Peyer's patch (tissue), 4 donors: ENCODE measurements at regions not wholly inside any gene's neighbourhood (a gene's known extent, or its start where the extent isn't known, plus 50 kb on each side); places are given as distances from the start of the nearest gene placed in this dataset.
"Not testable (repeated sequence)": the region's sequence is repeated elsewhere in the genome, so short reads cannot be mapped to it uniquely, and the experiment has no call there.

Source experiments
- POLR2A ChIP-seq, 2 donors: fragments of 450-650 bp; IDR thresholded peaks; one replicate each; pipeline ENCODE4 v1.5.1; 2017; ENCODE audit warnings: antibody characterized with exemption in 2 of 2, mild to moderate bottlenecking in 2 of 2, moderate library complexity in 2 of 2
- TF ChIP-seq, protein P1 (sequence below), 6 experiments: fragments of 450-650 bp in 4 of 6; fragments of 200-600 bp in 2 of 6; sonication (generic) in 1 of 6; IDR thresholded peaks; one replicate each; pipeline ENCODE4 v1.5.1; 2017 to 2019; ENCODE audit warnings: antibody characterized with exemption in 6 of 6, mild to moderate bottlenecking in 3 of 6, moderate library complexity in 1 of 6

DNA sequence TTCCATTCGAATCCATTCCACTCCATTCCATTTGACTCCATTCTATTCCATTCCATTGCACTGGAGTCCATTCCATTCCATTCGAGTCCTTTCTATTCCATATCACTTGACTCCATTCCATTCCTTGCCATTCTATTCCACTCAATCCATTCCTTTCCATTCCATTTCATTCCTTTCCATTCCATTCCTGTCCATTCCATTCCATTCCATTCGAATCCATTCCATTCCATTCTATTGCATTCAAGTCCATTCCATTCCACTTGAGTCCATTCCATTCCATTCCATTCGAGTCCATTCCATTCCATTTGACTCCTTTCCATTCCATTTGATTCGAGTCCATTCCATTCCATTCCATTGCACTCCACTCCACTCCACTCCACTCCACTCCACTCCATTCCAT is 4798.0 kb upstream of the OR11H1 start:
- TF ChIP-seq, protein P1, sequence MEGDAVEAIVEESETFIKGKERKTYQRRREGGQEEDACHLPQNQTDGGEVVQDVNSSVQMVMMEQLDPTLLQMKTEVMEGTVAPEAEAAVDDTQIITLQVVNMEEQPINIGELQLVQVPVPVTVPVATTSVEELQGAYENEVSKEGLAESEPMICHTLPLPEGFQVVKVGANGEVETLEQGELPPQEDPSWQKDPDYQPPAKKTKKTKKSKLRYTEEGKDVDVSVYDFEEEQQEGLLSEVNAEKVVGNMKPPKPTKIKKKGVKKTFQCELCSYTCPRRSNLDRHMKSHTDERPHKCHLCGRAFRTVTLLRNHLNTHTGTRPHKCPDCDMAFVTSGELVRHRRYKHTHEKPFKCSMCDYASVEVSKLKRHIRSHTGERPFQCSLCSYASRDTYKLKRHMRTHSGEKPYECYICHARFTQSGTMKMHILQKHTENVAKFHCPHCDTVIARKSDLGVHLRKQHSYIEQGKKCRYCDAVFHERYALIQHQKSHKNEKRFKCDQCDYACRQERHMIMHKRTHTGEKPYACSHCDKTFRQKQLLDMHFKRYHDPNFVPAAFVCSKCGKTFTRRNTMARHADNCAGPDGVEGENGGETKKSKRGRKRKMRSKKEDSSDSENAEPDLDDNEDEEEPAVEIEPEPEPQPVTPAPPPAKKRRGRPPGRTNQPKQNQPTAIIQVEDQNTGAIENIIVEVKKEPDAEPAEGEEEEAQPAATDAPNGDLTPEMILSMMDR (IDR thresholded peaks at IDR 0.05), result not testable (repeated sequence)
- not testable (repeated sequence) for TF ChIP-seq POLR2A (IDR thresholded peaks at IDR 0.05)
